Activated gamma-delta T cell treated with anti-CD3 and anti-CD28 coated beads, Interleukin-2, amount 50 U/mL, for 16 hours (primary cell): ENCODE measurements at regions not wholly inside any gene's neighbourhood (a gene's known extent, or its start where the extent isn't known, plus 50 kb on each side); places are given as distances from the start of the nearest gene placed in this dataset.
A peak's percentile ranks its signal among the peaks of the same experiment; 100 is the strongest.

Source experiments
- DNase-seq: peaks from one replicate; pipeline ENCODE4 v3.0.0-alpha.2; 2020; ENCODE audit warnings: low read depth

- DNase-seq = no peak
Observed at GRCh38 chr9:131809941-131810344, 70.1 kb upstream of the RAPGEF1 start.

- no peak for DNase-seq
Observed at GRCh38 chr9:131808291-131808690, 68.4 kb upstream of the RAPGEF1 start.

- no peak for DNase-seq
Observed at GRCh38 chr9:131807144-131807983, 67.5 kb upstream of the RAPGEF1 start.

- DNase-seq = no peak
Observed at GRCh38 chr9:131805803-131806202, 65.9 kb upstream of the RAPGEF1 start.

GRCh38 chr9:131804826-131805225, 65.0 kb upstream of the RAPGEF1 start:
- DNase-seq = no peak

GRCh38 chr9:131803758-131804411, 64.0 kb upstream of the RAPGEF1 start:
- no peak for DNase-seq

GRCh38 chr9:131801810-131802209, 61.9 kb upstream of the RAPGEF1 start:
- no peak for DNase-seq

- DNase-seq = no peak
Observed at GRCh38 chr9:131800843-131801242, 61.0 kb upstream of the RAPGEF1 start.

GRCh38 chr9:131800366-131800765, 60.5 kb upstream of the RAPGEF1 start:
- no peak for DNase-seq

- DNase-seq = peak; percentile 14
Observed at GRCh38 chr9:131799177-131799823, 59.4 kb upstream of the RAPGEF1 start.

- DNase-seq = no peak
Observed at GRCh38 chr9:131798246-131798645, 58.4 kb upstream of the RAPGEF1 start.

GRCh38 chr9:131794393-131794792, 54.5 kb upstream of the RAPGEF1 start:
- DNase-seq = no peak

GRCh38 chr9:131791542-131792254, 51.8 kb upstream of the RAPGEF1 start:
- no peak for DNase-seq
